ENCODE measurements at regions not wholly inside any gene's neighbourhood (a gene's known extent, or its start where the extent isn't known, plus 50 kb on each side); places are given as distances from the start of the nearest gene placed in this dataset.
"Not testable (repeated sequence)": the region's sequence is repeated elsewhere in the genome, so short reads cannot be mapped to it uniquely, and the experiment has no call there.

DNA sequence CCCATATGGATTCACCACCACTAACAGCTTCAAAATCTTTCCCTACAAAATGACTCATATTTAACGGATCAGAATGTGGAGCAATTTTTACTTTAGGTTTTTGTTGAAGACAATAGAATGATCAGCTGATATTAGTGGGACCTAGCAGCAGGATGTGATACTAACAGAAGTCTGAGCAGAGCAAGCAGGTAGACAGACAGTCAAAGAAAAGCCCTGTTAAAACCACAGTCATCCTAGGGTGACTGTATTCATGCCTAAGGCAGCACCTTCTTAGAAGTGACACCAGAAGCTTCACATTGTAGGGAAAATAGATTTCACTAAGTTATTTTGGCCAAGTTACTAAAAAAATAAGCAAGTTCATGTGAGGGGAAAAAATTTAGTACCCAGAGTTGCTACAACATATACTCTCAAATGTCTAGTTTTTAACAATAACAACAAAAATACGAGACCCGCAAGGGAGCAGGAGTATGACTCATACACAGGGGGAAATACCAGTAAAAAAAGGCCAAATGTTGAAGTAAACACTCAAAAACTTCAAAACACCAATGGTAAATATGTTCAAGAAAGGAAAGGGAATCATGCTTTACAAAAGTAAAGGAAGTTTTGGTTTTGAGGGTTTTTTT, 590.9 kb downstream of the EPHA3 start:
- Histone ChIP-seq H3K4me1 (ENCODE audit: control insufficient read depth, insufficient read depth, low read length) (no peaks in the 10 kb centered on the region), H3K9ac (ENCODE audit: low read depth, low read length) (no peak overlapping the region), H3K9me3 (replicated peaks; ENCODE audit: low read length) (no peaks in the 10 kb centered on the region), H3K36me3 (ENCODE audit: insufficient read depth, low read length) (no peaks in the 10 kb centered on the region), H3K4me2 (ENCODE audit: low read length) (no peak overlapping the region), H3K27me3 (ENCODE audit: control insufficient read depth, insufficient read depth, low read length) (no peaks in the 10 kb centered on the region), H3K4me3 (ENCODE audit: low read length) (no peak overlapping the region)

DNA sequence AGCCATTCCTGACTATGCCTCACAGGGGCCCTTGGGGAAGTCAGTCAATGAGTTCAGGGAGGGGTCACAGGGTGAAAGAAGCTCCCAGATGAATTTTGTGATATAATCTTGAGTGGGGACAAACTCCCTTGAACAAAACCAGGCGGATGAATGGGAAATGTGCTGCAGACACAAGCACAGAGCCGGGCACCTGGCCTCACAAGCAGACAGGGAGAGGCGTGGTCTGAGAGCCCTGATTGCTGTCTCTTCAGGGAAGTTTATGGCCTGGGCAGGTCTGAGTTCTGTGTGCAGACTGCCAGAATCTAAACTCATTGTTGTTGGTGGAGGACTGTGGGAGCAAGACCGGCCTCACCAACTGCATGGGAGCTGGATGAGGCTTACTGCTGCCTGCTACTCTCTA, 591.8 kb downstream of the EPHA3 start:
- Histone ChIP-seq H3K4me1 (ENCODE audit: control insufficient read depth, insufficient read depth, low read length) (no peaks in the 10 kb centered on the region), H3K27me3 (ENCODE audit: control insufficient read depth, insufficient read depth, low read length) (no peaks in the 10 kb centered on the region), H3K9me3 (replicated peaks; ENCODE audit: low read length) (peaks cover 3% of the 10 kb centered on the region), H3K4me3 (ENCODE audit: low read length) (no peak overlapping the region), H3K4me2 (ENCODE audit: low read length) (no peak overlapping the region), H3K36me3 (ENCODE audit: insufficient read depth, low read length) (no peaks in the 10 kb centered on the region), H3K9ac (ENCODE audit: low read depth, low read length) (no peak overlapping the region)

DNA sequence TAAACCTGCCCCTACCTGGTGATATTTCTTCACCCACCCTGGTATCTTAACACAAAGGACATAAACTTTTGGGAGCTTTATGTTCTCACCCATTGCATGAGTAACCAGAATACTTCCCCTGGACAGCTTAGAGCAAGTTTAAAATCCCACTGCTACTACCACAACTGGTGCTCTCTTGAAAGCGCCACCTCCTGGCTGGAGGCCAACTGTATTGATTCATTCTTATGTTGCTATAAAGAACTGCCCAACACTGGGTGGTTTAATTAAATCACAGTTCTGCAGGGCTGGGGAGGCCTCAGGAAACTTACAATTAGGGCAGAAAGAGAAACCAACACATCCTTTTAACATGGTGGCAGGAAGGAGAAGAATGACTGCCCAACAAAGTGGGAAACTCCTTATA, 592.4 kb downstream of the EPHA3 start:
- H3K4me2 ChIP-seq (ENCODE audit: low read length) = no peak overlapping the region
- H3K9ac ChIP-seq (ENCODE audit: low read depth, low read length) = no peak overlapping the region
- H3K27me3 ChIP-seq (ENCODE audit: control insufficient read depth, insufficient read depth, low read length) = no peaks in the 10 kb centered on the region
- no peaks in the 10 kb centered on the region for H3K36me3 ChIP-seq (ENCODE audit: insufficient read depth, low read length)
- H3K4me3 ChIP-seq (ENCODE audit: low read length) = no peak overlapping the region
- H3K9me3 ChIP-seq (replicated peaks; ENCODE audit: low read length) = peaks cover 3% of the 10 kb centered on the region
- no peaks in the 10 kb centered on the region for H3K4me1 ChIP-seq (ENCODE audit: control insufficient read depth, insufficient read depth, low read length)

DNA sequence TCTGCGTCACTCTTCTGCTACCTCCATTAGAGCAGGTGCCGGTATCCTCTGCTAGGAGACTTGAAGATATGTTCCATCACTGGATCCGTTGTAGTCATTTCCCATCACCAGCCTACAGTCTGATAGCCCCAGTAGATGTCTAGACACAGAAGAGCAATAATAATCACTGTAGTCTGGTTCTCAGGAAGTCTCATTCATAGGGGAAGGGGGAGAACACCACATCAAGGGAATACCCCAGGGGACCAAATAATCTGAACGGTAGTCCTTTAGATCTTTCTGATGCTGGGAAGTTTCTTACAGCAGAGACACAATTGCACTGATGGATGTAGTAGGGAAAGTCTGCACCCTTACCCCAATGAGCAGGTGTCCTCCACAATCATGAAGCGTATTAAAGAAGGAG, 595.0 kb downstream of the EPHA3 start:
- Histone ChIP-seq H3K4me2 (ENCODE audit: low read length) (no peak overlapping the region), H3K9me3 (replicated peaks; ENCODE audit: low read length) (peaks cover 3% of the 10 kb centered on the region), H3K36me3 (ENCODE audit: insufficient read depth, low read length) (no peaks in the 10 kb centered on the region), H3K4me3 (ENCODE audit: low read length) (no peak overlapping the region), H3K9ac (ENCODE audit: low read depth, low read length) (no peak overlapping the region), H3K27me3 (ENCODE audit: control insufficient read depth, insufficient read depth, low read length) (no peaks in the 10 kb centered on the region), H3K4me1 (ENCODE audit: control insufficient read depth, insufficient read depth, low read length) (no peaks in the 10 kb centered on the region)

DNA sequence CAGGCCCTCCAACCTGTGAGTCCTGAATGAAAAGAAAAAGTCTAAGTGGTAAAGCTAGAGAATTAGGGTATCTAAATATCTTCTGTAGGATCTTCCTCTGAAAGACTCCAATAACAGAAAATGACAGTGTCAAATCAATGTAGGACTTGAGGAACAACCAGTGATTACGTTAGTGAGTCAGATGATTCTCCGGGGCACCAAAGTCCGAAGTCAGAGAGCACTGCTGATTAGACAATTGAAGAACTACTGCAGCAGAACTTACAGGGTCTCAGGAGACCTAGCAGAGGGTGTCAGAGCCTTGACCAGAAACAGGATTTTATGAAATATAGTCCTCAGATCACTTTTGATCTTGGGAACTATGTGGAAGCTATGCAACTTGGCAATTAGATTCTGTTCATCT, 605.8 kb downstream of the EPHA3 start:
- Histone ChIP-seq H3K9me3 (replicated peaks; ENCODE audit: low read length) (no peaks in the 10 kb centered on the region), H3K9ac (ENCODE audit: low read depth, low read length) (no peak overlapping the region), H3K4me1 (ENCODE audit: control insufficient read depth, insufficient read depth, low read length) (no peaks in the 10 kb centered on the region), H3K4me3 (ENCODE audit: low read length) (no peak overlapping the region), H3K27me3 (ENCODE audit: control insufficient read depth, insufficient read depth, low read length) (no peaks in the 10 kb centered on the region), H3K4me2 (ENCODE audit: low read length) (no peak overlapping the region), H3K36me3 (ENCODE audit: insufficient read depth, low read length) (no peaks in the 10 kb centered on the region)

DNA sequence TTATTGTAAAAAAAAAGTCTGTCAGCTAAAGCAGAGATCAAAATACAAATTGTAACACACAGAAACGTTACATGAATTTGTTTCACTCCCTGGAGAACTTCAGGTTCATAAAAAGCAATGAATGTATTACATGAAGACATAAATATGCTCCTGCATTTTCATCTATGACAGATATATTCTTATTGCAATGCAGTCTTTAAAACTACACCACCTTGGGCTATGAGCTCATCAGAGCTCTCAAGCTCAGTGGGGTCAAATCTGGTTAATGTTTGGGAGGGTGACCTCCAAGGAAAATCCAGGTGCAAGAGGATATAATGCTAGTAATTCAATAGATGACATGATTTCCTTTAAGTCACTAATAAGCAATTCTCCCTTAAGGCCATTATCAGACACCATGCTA, 606.8 kb downstream of the EPHA3 start:
- Histone ChIP-seq H3K36me3 (ENCODE audit: insufficient read depth, low read length) (no peaks in the 10 kb centered on the region), H3K4me1 (ENCODE audit: control insufficient read depth, insufficient read depth, low read length) (no peaks in the 10 kb centered on the region), H3K4me2 (ENCODE audit: low read length) (no peak overlapping the region), H3K9ac (ENCODE audit: low read depth, low read length) (no peak overlapping the region), H3K9me3 (replicated peaks; ENCODE audit: low read length) (no peaks in the 10 kb centered on the region), H3K27me3 (ENCODE audit: control insufficient read depth, insufficient read depth, low read length) (no peaks in the 10 kb centered on the region), H3K4me3 (ENCODE audit: low read length) (no peak overlapping the region)

DNA sequence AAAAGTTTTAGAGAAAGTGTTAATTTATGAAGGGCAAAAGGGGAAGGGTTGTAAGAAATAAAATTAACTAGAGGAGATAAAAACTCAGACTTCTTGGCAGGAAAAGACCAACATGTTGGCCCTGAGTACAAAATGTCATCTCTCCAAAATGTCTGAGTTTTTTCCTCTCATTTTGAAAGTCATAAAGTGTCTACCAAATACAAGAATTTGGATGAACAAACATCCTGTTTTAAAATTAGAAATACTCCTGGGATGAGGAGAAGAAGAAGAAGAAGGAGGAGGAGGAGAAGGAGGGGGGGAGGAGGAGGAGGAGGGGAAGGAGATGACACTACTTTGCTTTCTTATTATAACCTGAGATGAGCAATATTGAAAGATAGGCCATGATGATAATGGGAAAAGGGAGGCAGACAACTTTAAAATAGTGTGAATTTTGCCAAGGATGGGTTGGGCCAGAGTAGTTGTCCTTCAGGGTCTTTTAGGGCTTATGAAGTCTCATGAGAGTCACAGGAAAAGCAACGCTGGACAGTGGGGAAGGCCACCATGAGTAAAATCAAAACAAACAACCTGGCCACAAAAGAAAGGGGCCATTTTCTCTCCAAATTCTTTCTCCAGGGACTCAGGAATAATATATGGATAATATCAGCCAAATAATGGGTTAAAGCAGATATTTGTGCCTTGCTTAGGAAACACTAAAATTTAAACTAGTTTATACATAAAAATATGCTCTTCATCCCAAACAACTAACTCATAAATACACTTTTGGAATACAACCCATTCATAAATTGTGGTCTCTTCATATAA, 632.9 kb downstream of the EPHA3 start:
- Histone ChIP-seq H3K27me3 (ENCODE audit: control insufficient read depth, insufficient read depth, low read length) (no peaks in the 10 kb centered on the region), H3K9ac (ENCODE audit: low read depth, low read length) (no peak overlapping the region), H3K4me1 (ENCODE audit: control insufficient read depth, insufficient read depth, low read length) (no peaks in the 10 kb centered on the region), H3K36me3 (ENCODE audit: insufficient read depth, low read length) (no peaks in the 10 kb centered on the region), H3K9me3 (replicated peaks; ENCODE audit: low read length) (no peaks in the 10 kb centered on the region), H3K4me2 (ENCODE audit: low read length) (no peak overlapping the region), H3K4me3 (ENCODE audit: low read length) (no peak overlapping the region)

DNA sequence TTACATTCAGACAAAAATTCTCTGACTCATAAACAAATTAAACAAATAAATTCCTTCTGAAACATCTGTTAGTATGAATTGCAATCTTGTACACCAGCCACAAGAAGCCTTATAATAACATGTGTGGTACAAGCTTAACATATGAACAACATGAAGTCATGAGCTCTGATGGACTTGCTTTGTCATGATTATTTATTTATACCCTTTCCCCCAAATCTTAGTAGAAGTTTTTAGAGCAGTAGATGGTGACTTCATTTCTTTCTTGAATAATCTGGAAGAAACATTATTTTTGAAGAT, 633.4 kb downstream of the EPHA3 start:
- H3K9ac ChIP-seq (ENCODE audit: low read depth, low read length) = no peak overlapping the region
- H3K36me3 ChIP-seq (ENCODE audit: insufficient read depth, low read length) = no peaks in the 10 kb centered on the region
- no peak overlapping the region for H3K4me2 ChIP-seq (ENCODE audit: low read length)
- no peaks in the 10 kb centered on the region for H3K4me1 ChIP-seq (ENCODE audit: control insufficient read depth, insufficient read depth, low read length)
- H3K4me3 ChIP-seq (ENCODE audit: low read length) = no peak overlapping the region
- no peaks in the 10 kb centered on the region for H3K27me3 ChIP-seq (ENCODE audit: control insufficient read depth, insufficient read depth, low read length)
- no peaks in the 10 kb centered on the region for H3K9me3 ChIP-seq (replicated peaks; ENCODE audit: low read length)

DNA sequence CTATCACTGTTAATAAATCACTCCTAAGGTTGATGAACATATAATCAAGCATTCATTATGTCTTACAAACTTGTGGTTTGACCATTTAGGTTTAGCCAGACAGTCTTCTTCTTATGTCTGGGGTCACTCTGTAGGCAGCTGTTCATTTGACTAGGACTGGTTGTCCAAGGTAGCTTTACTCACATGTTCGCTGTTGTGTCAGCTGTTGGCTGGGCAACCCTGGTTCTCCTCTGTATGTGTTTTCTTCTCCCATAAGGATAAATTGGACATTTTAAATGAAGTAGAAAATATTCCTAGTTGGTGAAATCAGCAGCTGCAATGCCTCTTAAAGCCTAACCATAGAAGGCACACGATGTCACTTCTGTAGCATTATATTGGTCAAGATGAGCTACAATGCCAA, 635.1 kb downstream of the EPHA3 start:
- Histone ChIP-seq H3K4me2 (ENCODE audit: low read length) (no peak overlapping the region), H3K36me3 (ENCODE audit: insufficient read depth, low read length) (no peaks in the 10 kb centered on the region), H3K9me3 (replicated peaks; ENCODE audit: low read length) (no peaks in the 10 kb centered on the region), H3K27me3 (ENCODE audit: control insufficient read depth, insufficient read depth, low read length) (no peaks in the 10 kb centered on the region), H3K4me3 (ENCODE audit: low read length) (no peak overlapping the region), H3K4me1 (ENCODE audit: control insufficient read depth, insufficient read depth, low read length) (no peaks in the 10 kb centered on the region), H3K9ac (ENCODE audit: low read depth, low read length) (no peak overlapping the region)

DNA sequence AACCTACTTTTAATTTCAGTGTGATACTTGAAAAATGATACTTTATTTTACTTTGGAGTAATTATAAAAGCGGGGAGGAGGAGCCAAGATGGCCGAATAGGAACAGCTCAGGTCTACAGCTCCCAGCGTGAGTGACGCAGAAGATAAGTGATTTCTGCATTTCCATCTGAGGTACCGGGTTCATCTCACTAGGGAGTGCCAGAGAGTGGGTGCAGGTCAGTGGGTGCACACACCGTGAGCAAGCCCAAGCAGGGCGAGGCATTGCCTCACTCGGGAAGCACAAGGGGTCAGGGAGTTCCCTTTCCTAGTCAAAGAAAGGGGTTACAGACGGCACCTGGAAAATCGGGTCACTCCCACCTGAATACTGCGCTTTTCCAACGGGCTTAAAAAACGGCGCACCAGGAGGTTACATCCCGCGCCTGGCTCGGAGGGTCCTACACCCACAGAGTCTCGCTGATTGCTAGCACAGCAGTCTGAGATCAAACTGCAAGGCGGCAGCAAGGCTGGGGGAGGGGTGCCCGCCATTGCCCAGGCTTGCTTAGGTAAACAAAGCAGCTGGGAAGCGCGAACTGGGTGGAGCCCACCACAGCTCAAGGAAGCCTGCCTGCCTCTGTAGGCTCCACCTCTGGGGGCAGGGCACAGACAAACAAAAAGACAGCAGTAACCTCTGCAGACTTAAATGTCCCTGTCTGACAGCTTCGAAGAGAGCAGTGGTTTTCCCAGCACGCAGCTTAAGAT, 640.3 kb downstream of the EPHA3 start:
- not testable (repeated sequence) for H3K36me3 ChIP-seq (ENCODE audit: insufficient read depth, low read length); H3K4me1 ChIP-seq (ENCODE audit: control insufficient read depth, insufficient read depth, low read length); H3K9ac ChIP-seq (ENCODE audit: low read depth, low read length); H3K4me3 ChIP-seq (ENCODE audit: low read length); H3K4me2 ChIP-seq (ENCODE audit: low read length); H3K9me3 ChIP-seq (replicated peaks; ENCODE audit: low read length); H3K27me3 ChIP-seq (ENCODE audit: control insufficient read depth, insufficient read depth, low read length)

DNA sequence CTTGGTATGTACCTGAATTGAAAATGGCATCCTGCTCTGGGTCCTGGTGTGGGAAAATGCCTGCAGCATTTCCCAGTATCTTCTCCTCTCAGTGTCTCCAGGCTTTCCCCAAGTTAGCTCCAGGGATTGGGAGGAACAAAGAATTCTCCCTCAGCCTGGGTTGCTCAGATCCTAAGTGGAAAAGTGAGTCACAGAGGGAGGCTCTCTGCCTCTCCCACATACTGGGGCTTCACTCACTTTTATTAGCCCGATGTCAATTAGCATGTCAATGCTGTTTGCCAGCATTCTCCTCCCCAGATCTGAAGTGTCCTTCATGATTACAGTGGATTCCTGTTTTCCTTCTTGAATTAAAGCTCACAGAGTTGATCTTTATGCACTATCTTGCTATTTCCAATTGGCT, 655.0 kb downstream of the EPHA3 start:
- no peaks in the 10 kb centered on the region for H3K4me1 ChIP-seq (ENCODE audit: control insufficient read depth, insufficient read depth, low read length)

More for the DNA sequence above, 655.0 kb downstream of the EPHA3 start:
- no peak overlapping the region for H3K9ac ChIP-seq (ENCODE audit: low read depth, low read length)
- no peaks in the 10 kb centered on the region for H3K9me3 ChIP-seq (replicated peaks; ENCODE audit: low read length)
- H3K4me2 ChIP-seq (ENCODE audit: low read length) = no peak overlapping the region
- no peaks in the 10 kb centered on the region for H3K27me3 ChIP-seq (ENCODE audit: control insufficient read depth, insufficient read depth, low read length)
- H3K36me3 ChIP-seq (ENCODE audit: insufficient read depth, low read length) = no peaks in the 10 kb centered on the region
- H3K4me3 ChIP-seq (ENCODE audit: low read length) = no peak overlapping the region
